ENCODE measurements at regions not wholly inside any gene's neighbourhood (a gene's known extent, or its start where the extent isn't known, plus 50 kb on each side); places are given as distances from the start of the nearest gene placed in this dataset.
"Not testable (repeated sequence)": the region's sequence is repeated elsewhere in the genome, so short reads cannot be mapped to it uniquely, and the experiment has no call there.

- H3K9me3 Mint-ChIP-seq, result peaks cover 17% of the 10 kb centered on the region
- no peak for DNase-seq (ENCODE audit: low spot score)
- H3K4me1 Mint-ChIP-seq (ENCODE audit: low read depth), result no peaks in the 10 kb centered on the region
- H3K4me3 Mint-ChIP-seq, result no peak overlapping the region
- no peak overlapping the region for H3K27ac Mint-ChIP-seq
- H3K27me3 Mint-ChIP-seq (ENCODE audit: insufficient read depth), result no peaks in the 10 kb centered on the region
- intact Hi-C loops (cut with micrococcal nuclease), result no loop called here
- H3K36me3 Mint-ChIP-seq (ENCODE audit: low read depth), result no peaks in the 10 kb centered on the region
Measured at GRCh38 chr14:26286081-26286912, 311.5 kb downstream of the NOVA1 start.

DNA sequence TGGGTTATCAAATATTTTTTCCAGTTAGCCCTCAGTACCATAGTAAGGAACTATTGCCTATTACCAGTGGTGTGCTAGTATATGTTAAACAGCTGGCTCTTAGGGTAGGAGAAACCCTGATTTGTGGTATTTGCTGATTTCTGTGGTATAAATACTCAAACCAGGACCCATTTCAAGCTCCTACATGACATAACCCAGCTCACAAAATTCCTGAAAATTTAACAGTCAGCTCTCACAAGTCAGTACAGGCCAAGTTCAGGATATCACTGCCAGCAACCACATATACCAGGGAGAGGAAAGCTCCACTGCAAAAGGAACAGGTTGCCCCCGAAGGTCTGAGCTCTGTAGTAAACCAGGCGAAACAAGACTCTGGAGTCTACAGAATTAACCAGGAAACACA lies 315.3 kb downstream of the NOVA1 start:
- H3K4me3 Mint-ChIP-seq, result no peak overlapping the region
- no peaks in the 10 kb centered on the region for H3K36me3 Mint-ChIP-seq (ENCODE audit: low read depth)
- H3K27me3 Mint-ChIP-seq (ENCODE audit: insufficient read depth), result no peaks in the 10 kb centered on the region
- intact Hi-C loops (cut with micrococcal nuclease), result no loop called here
- H3K4me1 Mint-ChIP-seq (ENCODE audit: low read depth), result no peaks in the 10 kb centered on the region
- no peak for DNase-seq (ENCODE audit: low spot score)
- no peak overlapping the region for H3K27ac Mint-ChIP-seq
- peaks cover 14% of the 10 kb centered on the region for H3K9me3 Mint-ChIP-seq

DNA sequence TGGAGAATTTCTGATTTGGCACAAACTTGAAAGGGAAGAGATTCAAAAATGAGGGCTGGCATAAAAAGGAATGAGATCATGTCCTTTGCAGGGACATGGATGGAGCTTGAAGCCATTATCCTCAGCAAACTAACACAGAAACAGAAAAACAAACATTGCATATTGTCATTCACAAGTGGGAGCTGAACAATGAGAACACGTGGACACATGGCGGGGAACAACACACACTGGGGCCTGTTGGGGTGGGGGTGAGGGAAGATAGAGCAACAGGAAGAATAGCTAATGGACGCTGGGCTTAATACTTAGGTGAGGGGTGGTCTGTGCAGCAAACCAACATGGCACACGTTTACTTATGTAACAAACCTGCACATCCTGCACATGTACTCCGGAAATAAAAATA lies 315.8 kb downstream of the NOVA1 start:
- H3K27me3 Mint-ChIP-seq (ENCODE audit: insufficient read depth); DNase-seq (ENCODE audit: low spot score); H3K4me3 Mint-ChIP-seq; H3K27ac Mint-ChIP-seq; H3K4me1 Mint-ChIP-seq (ENCODE audit: low read depth); H3K36me3 Mint-ChIP-seq (ENCODE audit: low read depth); intact Hi-C loops (cut with micrococcal nuclease): not testable (repeated sequence)
- H3K9me3 Mint-ChIP-seq, result peaks cover 13% of the 10 kb centered on the region

GRCh38 chr14:26281280-26281998 lies 316.4 kb downstream of the NOVA1 start:
- Mint-ChIP-seq H3K27me3 (ENCODE audit: insufficient read depth) (no peaks in the 10 kb centered on the region), H3K27ac (no peak overlapping the region), H3K9me3 (peaks cover 10% of the 10 kb centered on the region), H3K36me3 (ENCODE audit: low read depth) (no peaks in the 10 kb centered on the region), H3K4me3 (no peak overlapping the region), H3K4me1 (ENCODE audit: low read depth) (no peaks in the 10 kb centered on the region)
- DNase-seq (ENCODE audit: low spot score), result no peak
- intact Hi-C loops (cut with micrococcal nuclease), result no loop called here

DNA sequence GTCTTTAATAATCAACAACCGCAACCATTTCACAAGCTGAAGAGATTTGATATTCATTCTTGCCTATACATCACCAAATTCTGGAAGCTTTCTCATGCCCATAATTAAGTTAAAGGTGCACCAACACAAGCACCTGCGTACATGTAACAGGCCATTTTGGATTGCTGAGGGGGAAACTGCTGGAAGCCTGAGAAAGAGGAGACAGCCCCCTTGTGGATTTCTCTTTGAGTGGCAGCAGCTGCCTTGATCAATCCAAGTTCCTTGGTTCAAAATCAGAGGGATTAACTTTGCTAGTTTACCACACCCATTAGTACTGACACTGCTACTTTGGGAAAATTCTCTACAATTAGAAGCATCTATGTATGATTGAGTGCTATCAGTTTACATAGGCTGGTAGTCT lies 321.1 kb downstream of the NOVA1 start:
- H3K27me3 Mint-ChIP-seq (ENCODE audit: insufficient read depth), result no peaks in the 10 kb centered on the region
- intact Hi-C loops (cut with micrococcal nuclease), result no loop called here
- no peaks in the 10 kb centered on the region for H3K4me1 Mint-ChIP-seq (ENCODE audit: low read depth)
- no peaks in the 10 kb centered on the region for H3K36me3 Mint-ChIP-seq (ENCODE audit: low read depth)
- DNase-seq (ENCODE audit: low spot score), result no peak
- H3K27ac Mint-ChIP-seq, result no peak overlapping the region
- no peak overlapping the region for H3K4me3 Mint-ChIP-seq
- H3K9me3 Mint-ChIP-seq, result peaks cover 20% of the 10 kb centered on the region

DNA sequence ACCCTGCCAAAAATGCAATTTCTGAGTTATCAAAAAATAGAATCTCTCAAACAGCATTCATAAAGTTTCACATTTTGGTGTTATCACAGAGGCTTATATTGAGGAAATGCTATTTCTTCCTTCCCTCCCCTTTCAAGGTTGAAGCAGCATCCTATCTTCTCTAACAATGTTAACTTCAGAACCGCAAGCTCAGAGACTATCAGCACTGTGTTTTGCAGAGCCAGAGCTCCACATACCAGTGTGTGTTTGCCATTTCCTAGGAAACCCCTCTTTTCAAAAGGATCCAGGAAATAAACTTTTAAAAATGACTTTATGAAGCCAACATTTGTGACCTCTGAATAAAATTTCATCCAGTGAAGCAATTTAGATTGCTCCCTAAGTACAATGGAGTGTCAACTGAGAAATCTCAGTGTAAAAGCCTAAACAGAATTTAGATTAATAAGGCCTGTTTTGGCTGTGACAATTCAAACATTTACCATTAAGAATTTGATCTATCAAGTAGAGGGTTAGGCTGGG lies 332.6 kb downstream of the NOVA1 start:
- intact Hi-C loops (cut with micrococcal nuclease), result no loop called here
- Mint-ChIP-seq H3K36me3 (ENCODE audit: low read depth) (no peaks in the 10 kb centered on the region), H3K27ac (no peak overlapping the region), H3K4me1 (ENCODE audit: low read depth) (no peaks in the 10 kb centered on the region), H3K9me3 (peaks cover 26% of the 10 kb centered on the region), H3K27me3 (ENCODE audit: insufficient read depth) (no peaks in the 10 kb centered on the region), H3K4me3 (no peak overlapping the region)
- DNase-seq (ENCODE audit: low spot score), result no peak

DNA sequence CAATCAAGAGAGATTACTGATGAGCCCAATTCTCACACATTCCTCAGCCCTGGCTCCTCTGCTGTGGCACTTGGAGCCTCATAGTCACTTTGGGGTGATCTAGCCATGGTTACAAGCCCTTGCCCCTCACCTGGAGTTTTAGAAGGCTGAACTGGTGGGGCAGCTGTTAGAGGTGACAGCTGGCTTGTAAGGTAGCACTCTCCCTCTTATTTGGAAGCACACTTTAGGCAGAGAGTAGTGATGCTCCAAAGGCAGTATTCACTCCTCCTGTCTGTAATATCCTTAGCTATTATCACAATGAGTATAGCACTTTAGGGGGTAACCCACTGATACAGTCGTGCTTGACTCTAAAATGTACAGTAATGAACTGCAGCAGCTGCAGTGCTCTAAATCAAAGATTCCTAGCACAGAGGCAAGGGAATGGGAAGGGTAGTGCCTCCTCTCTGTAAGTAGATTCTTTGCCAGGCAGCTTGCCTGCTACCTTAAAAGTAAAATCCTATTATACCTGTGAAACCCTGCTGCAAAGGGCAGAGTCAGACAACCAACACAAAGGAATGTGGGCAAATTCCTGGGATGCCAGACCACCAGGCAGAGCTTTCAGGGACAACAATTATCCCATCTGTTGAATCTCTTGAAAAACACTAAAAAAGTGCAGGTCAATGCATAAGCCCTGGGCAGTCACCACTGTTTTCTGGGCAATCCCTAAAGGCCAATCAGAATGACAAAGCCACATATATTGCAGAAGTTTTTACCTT lies 336.3 kb downstream of the NOVA1 start:
- intact Hi-C loops (cut with micrococcal nuclease), result no loop called here
- Mint-ChIP-seq H3K27ac (no peak overlapping the region), H3K27me3 (ENCODE audit: insufficient read depth) (no peaks in the 10 kb centered on the region), H3K4me1 (ENCODE audit: low read depth) (no peaks in the 10 kb centered on the region), H3K9me3 (peaks cover 11% of the 10 kb centered on the region), H3K4me3 (no peak overlapping the region), H3K36me3 (ENCODE audit: low read depth) (no peaks in the 10 kb centered on the region)
- DNase-seq (ENCODE audit: low spot score), result no peak

GRCh38 chr14:26255213-26255612 lies 342.6 kb downstream of the NOVA1 start:
- Mint-ChIP-seq H3K4me3 (no peak overlapping the region), H3K4me1 (ENCODE audit: low read depth) (no peaks in the 10 kb centered on the region), H3K36me3 (ENCODE audit: low read depth) (no peaks in the 10 kb centered on the region), H3K9me3 (peaks cover 12% of the 10 kb centered on the region), H3K27ac (no peak overlapping the region), H3K27me3 (ENCODE audit: insufficient read depth) (no peaks in the 10 kb centered on the region)
- no peak for DNase-seq (ENCODE audit: low spot score)
- intact Hi-C loops (cut with micrococcal nuclease), result no loop called here

GRCh38 chr14:26252176-26252575 lies 345.7 kb downstream of the NOVA1 start:
- peaks cover 16% of the 10 kb centered on the region for H3K9me3 Mint-ChIP-seq
- no peak overlapping the region for H3K27ac Mint-ChIP-seq
- no peaks in the 10 kb centered on the region for H3K4me1 Mint-ChIP-seq (ENCODE audit: low read depth)
- intact Hi-C loops (cut with micrococcal nuclease), result no loop called here
- H3K36me3 Mint-ChIP-seq (ENCODE audit: low read depth), result no peaks in the 10 kb centered on the region
- DNase-seq (ENCODE audit: low spot score), result no peak
- H3K27me3 Mint-ChIP-seq (ENCODE audit: insufficient read depth), result no peaks in the 10 kb centered on the region
- H3K4me3 Mint-ChIP-seq, result no peak overlapping the region

DNA sequence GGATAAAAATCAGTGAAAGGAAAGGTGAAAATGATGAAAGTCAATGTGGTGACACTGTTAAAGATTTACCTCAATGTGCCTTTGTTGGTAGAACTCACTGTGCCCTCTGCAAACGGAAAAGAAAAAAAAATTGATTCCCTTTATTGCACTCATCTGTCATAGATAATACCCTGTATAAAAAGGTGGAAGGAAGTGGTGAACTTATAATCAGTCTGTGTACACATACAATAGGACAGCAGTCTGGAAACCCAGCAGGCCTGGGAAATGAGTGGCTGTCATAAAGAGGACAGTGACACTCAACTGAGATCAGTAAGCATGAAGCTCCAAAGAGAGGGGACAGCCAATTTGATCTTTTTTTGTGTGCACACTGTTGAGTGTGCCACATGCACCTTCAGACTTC lies 364.7 kb downstream of the NOVA1 start:
- Mint-ChIP-seq H3K36me3 (ENCODE audit: low read depth) (no peaks in the 10 kb centered on the region), H3K9me3 (no peaks in the 10 kb centered on the region), H3K4me3 (no peak overlapping the region), H3K27ac (no peak overlapping the region), H3K4me1 (ENCODE audit: low read depth) (no peaks in the 10 kb centered on the region), H3K27me3 (ENCODE audit: insufficient read depth) (no peaks in the 10 kb centered on the region)
- intact Hi-C loops (cut with micrococcal nuclease), result no loop called here
- no peak for DNase-seq (ENCODE audit: low spot score)

- Mint-ChIP-seq H3K27ac (no peak overlapping the region), H3K9me3 (peaks cover 17% of the 10 kb centered on the region), H3K4me1 (ENCODE audit: low read depth) (no peaks in the 10 kb centered on the region), H3K27me3 (ENCODE audit: insufficient read depth) (no peaks in the 10 kb centered on the region), H3K4me3 (no peak overlapping the region), H3K36me3 (ENCODE audit: low read depth) (no peaks in the 10 kb centered on the region)
- no peak for DNase-seq (ENCODE audit: low spot score)
- intact Hi-C loops (cut with micrococcal nuclease), result no loop called here
Measured at GRCh38 chr14:26218861-26219260, 379.0 kb downstream of the NOVA1 start.

DNA sequence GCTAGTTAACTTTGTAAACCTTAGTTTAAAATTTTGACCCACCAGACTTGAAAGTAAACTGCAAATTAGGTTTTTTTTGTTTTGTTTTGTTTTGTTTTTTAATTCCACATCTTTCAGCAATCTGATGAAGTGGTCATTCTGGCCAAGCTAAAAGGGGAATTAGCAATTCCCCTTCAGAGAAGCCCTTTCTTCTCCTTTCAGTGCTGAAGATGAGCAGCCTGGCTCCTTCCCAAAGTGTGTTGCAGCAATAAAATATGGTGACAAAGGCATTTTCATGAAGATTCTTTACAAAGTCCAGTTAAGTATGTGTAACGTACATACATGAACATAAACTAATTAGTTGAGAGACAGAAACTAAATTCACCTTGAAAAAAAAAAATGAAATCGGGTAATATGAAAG lies 380.1 kb downstream of the NOVA1 start:
- Mint-ChIP-seq H3K27ac (no peak overlapping the region), H3K4me3 (no peak overlapping the region), H3K9me3 (peaks cover 18% of the 10 kb centered on the region), H3K27me3 (ENCODE audit: insufficient read depth) (no peaks in the 10 kb centered on the region), H3K36me3 (ENCODE audit: low read depth) (no peaks in the 10 kb centered on the region), H3K4me1 (ENCODE audit: low read depth) (no peaks in the 10 kb centered on the region)
- intact Hi-C loops (cut with micrococcal nuclease), result no loop called here
- no peak for DNase-seq (ENCODE audit: low spot score)

DNA sequence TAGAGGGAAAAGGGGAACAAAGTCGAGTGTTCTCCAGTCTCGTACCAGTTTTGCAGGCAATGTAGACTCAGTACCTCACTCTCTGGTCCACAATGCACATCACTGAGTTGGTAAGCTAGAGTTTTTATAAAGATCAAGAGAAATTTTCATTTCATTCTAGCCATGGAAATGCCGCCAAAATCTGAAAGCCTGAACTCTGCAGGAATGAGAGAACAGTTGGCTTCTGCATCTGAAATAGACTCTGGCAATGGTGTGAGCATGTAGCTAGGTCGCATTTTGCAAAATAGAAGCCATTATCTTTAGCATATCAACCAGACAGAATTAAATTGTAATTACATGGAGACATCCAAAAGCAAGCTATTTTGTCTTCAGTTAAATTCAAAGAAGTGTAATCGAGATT lies 381.0 kb downstream of the NOVA1 start:
- Mint-ChIP-seq H3K27me3 (ENCODE audit: insufficient read depth) (no peaks in the 10 kb centered on the region), H3K36me3 (ENCODE audit: low read depth) (no peaks in the 10 kb centered on the region), H3K27ac (no peak overlapping the region), H3K4me3 (no peak overlapping the region), H3K4me1 (ENCODE audit: low read depth) (no peaks in the 10 kb centered on the region), H3K9me3 (peaks cover 18% of the 10 kb centered on the region)
- no peak for DNase-seq (ENCODE audit: low spot score)
- intact Hi-C loops (cut with micrococcal nuclease), result no loop called here

Data from activated T-helper 1 cell treated with anti-CD3 and anti-CD28 coated beads, Interleukin-12 subunit alpha, Interleukin-12 subunit beta, Interleukin-2, Interleukin-4 antibody, amounts not matched to agents 30 ng/mL and 10 ng/mL and 1 ng/mL, durations not matched to agents 14 hours and 24 hours and 36 hours (primary cell).